ENCODE measurements at regions not wholly inside any gene's neighbourhood (a gene's known extent, or its start where the extent isn't known, plus 50 kb on each side); places are given as distances from the start of the nearest gene placed in this dataset.

DNA sequence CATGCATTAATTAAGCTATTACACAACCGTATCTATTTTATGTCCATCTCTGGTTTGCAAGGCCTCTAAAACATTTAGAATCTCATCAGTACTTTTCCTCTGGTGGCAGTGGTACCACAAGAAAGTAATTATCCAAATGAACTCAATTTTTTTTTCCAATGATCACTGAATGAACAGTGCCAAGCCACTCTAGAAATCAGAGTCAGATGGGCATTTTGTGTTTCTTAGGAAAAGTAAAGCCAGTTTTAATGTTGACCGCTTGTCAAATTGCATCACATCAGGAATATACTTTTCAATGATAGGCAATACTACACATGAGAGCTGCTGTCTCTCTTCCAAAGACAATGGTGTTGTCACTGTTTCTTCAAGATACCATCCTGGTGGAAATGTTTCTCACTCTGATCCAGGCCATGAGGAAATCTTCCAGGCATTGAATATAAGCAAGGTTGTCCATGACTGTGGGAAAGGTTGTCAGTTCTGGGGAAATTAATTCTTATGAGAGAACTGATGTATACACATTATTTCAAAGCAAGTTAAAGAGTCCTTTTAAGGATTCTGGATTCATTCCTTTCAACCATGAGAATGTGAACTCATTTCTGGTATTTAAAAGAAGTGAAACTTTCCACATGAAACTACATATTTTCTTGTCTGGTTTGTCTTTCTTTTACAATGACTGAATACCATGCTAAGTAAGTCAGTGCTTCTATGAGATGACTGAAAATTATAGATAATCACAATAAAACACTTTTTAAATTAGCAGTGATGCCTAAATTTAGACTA, 108.8 kb upstream of the TCF21 start:
- TF ChIP-seq CTCF (IDR thresholded peaks at IDR 0.05): no peak
- TF ChIP-seq HOXA7 (CRISPR knock-in tag; IDR thresholded peaks at IDR 0.05): no peak
- no peak for TF ChIP-seq ELK1 (IDR thresholded peaks at IDR 0.05; ENCODE audit: low read depth, low read length)
- no peak for TF ChIP-seq POLR2A (IDR thresholded peaks at IDR 0.05; ENCODE audit: low read length)
- TF ChIP-seq FOSL2 (IDR thresholded peaks at IDR 0.05): no peak
- TF ChIP-seq FOSL2 (CRISPR knock-in tag; IDR thresholded peaks at IDR 0.05): no peak
- TF ChIP-seq ZFP36 (IDR thresholded peaks at IDR 0.05; ENCODE audit: borderline replicate concordance, partially characterized antibody): no peak
- no peak for TF ChIP-seq TFCP2L1 (CRISPR knock-in tag; IDR thresholded peaks at IDR 0.05)

Data from A549 (cell line).